ENCODE measurements at regions not wholly inside any gene's neighbourhood (a gene's known extent, or its start where the extent isn't known, plus 50 kb on each side); places are given as distances from the start of the nearest gene placed in this dataset.
"Not testable (repeated sequence)": the region's sequence is repeated elsewhere in the genome, so short reads cannot be mapped to it uniquely, and the experiment has no call there.

DNA sequence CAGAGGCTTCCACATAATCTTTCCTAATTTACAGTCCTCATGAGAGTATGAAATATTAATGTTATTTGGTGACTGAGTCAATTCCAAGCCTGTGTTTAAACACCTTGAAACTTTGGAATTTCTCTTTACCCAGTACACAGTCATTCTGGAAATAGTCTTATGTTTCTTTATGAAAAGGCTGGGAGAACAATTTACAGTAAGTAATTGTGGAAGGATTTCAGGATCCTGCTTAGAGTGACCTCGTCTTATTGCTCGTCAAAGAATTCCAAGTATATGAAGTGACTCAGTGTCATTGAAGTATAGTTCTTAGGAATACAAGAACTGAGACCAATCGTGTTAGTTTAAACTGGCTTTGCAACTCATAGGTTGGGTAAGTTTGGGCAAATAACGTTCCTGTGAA is 634.2 kb downstream of the SLC16A7 start:
- no peak for DNase-seq
- Histone ChIP-seq H3K36me3 (ENCODE audit: control insufficient read depth, insufficient read depth, low read length) (no peaks in the 10 kb centered on the region), H3K27me3 (ENCODE audit: control insufficient read depth, insufficient read depth, low read length) (no peaks in the 10 kb centered on the region), H3K9me3 (ENCODE audit: control insufficient read depth, low read depth, low read length) (no peaks in the 10 kb centered on the region), H3K4me1 (ENCODE audit: control insufficient read depth, insufficient read depth, low read length) (no peaks in the 10 kb centered on the region), H3K4me3 (ENCODE audit: low read length) (no peak overlapping the region), H3K27ac (ENCODE audit: low read length) (no peak overlapping the region)
- WGBS (ENCODE audit: insufficient coverage, low lambda C conversion rate), result 92% methylated on average over 2 of the region's 4 CpGs

- H3K27ac ChIP-seq (ENCODE audit: low read length), result no peak overlapping the region
- no peaks in the 10 kb centered on the region for H3K9me3 ChIP-seq (ENCODE audit: control insufficient read depth, low read depth, low read length)
- no peak overlapping the region for H3K4me3 ChIP-seq (ENCODE audit: low read length)
- WGBS (ENCODE audit: insufficient coverage, low lambda C conversion rate), result no CpG with 5 or more reads among the region's 3 CpGs
- no peak for DNase-seq
- H3K27me3 ChIP-seq (ENCODE audit: control insufficient read depth, insufficient read depth, low read length), result no peaks in the 10 kb centered on the region
- H3K36me3 ChIP-seq (ENCODE audit: control insufficient read depth, insufficient read depth, low read length), result no peaks in the 10 kb centered on the region
- no peaks in the 10 kb centered on the region for H3K4me1 ChIP-seq (ENCODE audit: control insufficient read depth, insufficient read depth, low read length)
Observed at GRCh38 chr12:60231303-60231702, 635.5 kb downstream of the SLC16A7 start.

DNA sequence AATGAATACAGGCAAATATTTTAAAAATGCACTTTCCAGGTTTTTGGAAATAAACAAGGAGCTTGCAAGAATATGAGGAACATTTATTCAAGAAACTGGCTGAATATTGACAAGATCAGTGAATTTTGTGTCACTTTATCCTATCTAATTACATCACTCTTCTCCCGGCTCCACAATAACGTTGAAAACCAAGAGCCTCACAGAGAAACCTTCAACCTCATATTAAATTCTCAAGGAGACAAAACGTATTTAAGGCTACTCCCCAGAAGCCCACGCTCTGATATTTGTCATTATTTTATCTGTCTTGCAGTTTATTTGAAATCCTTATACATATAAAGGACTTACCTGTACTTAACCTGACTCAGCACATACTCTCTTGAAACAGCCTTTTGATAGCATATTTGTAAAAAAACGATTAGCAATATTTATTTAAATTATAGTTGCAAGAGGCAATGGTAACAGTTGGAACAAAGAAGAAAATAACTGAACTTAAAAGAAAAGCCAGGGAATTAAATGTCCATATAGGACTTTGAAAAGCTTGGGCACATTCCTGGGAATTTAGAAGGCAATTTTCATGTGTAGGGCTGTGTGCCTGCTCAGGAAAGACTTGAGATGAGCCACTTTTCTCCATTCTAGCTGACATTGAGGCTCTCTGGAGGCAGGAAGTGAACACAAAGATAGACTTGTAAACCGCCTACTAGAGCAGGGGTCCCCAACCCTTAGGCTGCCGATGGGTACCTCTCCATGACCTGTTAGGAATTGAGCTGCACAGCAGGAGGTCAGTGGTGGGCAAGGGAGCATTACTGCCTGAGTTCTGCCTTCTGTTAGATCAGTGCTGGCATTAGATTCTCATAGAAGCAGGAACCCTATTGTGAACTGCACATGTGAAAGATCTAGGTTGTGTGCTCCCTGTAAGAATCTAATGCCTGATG is 636.4 kb downstream of the SLC16A7 start:
- Histone ChIP-seq H3K4me1 (ENCODE audit: control insufficient read depth, insufficient read depth, low read length) (no peaks in the 10 kb centered on the region), H3K4me3 (ENCODE audit: low read length) (no peak overlapping the region), H3K27me3 (ENCODE audit: control insufficient read depth, insufficient read depth, low read length) (no peaks in the 10 kb centered on the region), H3K36me3 (ENCODE audit: control insufficient read depth, insufficient read depth, low read length) (no peaks in the 10 kb centered on the region), H3K9me3 (ENCODE audit: control insufficient read depth, low read depth, low read length) (no peaks in the 10 kb centered on the region), H3K27ac (ENCODE audit: low read length) (no peak overlapping the region)
- WGBS (ENCODE audit: insufficient coverage, low lambda C conversion rate), result 67% methylated on average over 2 of the region's 7 CpGs
- no peak for DNase-seq

GRCh38 chr12:60234611-60235195 is 638.9 kb downstream of the SLC16A7 start:
- H3K36me3 ChIP-seq (ENCODE audit: control insufficient read depth, insufficient read depth, low read length); DNase-seq; H3K27ac ChIP-seq (ENCODE audit: low read length); H3K9me3 ChIP-seq (ENCODE audit: control insufficient read depth, low read depth, low read length); H3K4me3 ChIP-seq (ENCODE audit: low read length); H3K27me3 ChIP-seq (ENCODE audit: control insufficient read depth, insufficient read depth, low read length); H3K4me1 ChIP-seq (ENCODE audit: control insufficient read depth, insufficient read depth, low read length): not testable (repeated sequence)
- no CpG with 5 or more reads among the region's 10 CpGs for WGBS (ENCODE audit: insufficient coverage, low lambda C conversion rate)

DNA sequence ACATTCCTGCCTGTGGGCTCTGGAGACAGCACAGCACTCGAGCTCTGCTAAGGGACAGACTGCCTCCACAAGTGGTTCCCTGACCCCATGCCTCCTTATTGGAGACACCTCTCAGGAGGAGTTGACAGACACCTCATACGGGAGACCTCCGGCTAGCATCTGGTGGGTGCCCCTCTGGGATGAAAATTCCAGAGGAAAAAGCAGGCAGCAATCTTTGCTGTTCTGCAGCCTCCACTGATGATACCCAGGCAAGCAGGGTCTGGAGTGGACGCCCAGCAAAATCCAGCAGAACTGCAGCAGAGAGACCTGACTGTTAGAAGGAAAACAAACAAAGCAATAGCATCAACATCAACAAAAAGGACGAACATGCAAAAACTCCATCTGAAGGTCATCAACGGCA is 639.4 kb downstream of the SLC16A7 start:
- no peak for DNase-seq
- no peaks in the 10 kb centered on the region for H3K9me3 ChIP-seq (ENCODE audit: control insufficient read depth, low read depth, low read length)
- no CpG with 5 or more reads among the region's 6 CpGs for WGBS (ENCODE audit: insufficient coverage, low lambda C conversion rate)
- no peaks in the 10 kb centered on the region for H3K27me3 ChIP-seq (ENCODE audit: control insufficient read depth, insufficient read depth, low read length)
- H3K27ac ChIP-seq (ENCODE audit: low read length), result no peak overlapping the region
- H3K4me3 ChIP-seq (ENCODE audit: low read length), result no peak overlapping the region
- no peaks in the 10 kb centered on the region for H3K36me3 ChIP-seq (ENCODE audit: control insufficient read depth, insufficient read depth, low read length)
- no peaks in the 10 kb centered on the region for H3K4me1 ChIP-seq (ENCODE audit: control insufficient read depth, insufficient read depth, low read length)

DNA sequence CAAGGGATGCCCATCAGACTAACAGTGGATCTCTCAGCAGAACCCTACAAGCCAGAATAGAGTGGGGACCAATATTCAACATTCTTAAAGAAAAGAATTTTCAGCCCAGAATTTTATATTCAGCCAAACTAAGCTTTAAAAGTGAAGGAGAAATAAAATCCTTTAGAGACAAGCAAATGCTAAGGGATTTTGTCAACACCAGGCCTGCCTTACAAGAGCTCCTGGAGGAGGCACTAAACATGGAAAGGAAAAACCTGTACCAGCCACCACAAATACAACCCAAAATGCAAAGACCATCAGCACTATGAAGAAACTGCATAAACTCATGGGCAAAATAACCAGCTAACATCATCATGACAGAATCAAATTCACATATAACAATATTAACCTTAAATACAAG is 640.6 kb downstream of the SLC16A7 start:
- H3K27me3 ChIP-seq (ENCODE audit: control insufficient read depth, insufficient read depth, low read length); H3K36me3 ChIP-seq (ENCODE audit: control insufficient read depth, insufficient read depth, low read length); H3K4me1 ChIP-seq (ENCODE audit: control insufficient read depth, insufficient read depth, low read length); H3K27ac ChIP-seq (ENCODE audit: low read length); DNase-seq; H3K9me3 ChIP-seq (ENCODE audit: control insufficient read depth, low read depth, low read length); H3K4me3 ChIP-seq (ENCODE audit: low read length): not testable (repeated sequence)

- no peak overlapping the region for H3K27ac ChIP-seq (ENCODE audit: low read length)
- no peaks in the 10 kb centered on the region for H3K36me3 ChIP-seq (ENCODE audit: control insufficient read depth, insufficient read depth, low read length)
- H3K27me3 ChIP-seq (ENCODE audit: control insufficient read depth, insufficient read depth, low read length), result no peaks in the 10 kb centered on the region
- DNase-seq, result no peak
- no peak overlapping the region for H3K4me3 ChIP-seq (ENCODE audit: low read length)
- no peaks in the 10 kb centered on the region for H3K4me1 ChIP-seq (ENCODE audit: control insufficient read depth, insufficient read depth, low read length)
- 100% methylated on average over 2 of the region's 2 CpGs for WGBS (ENCODE audit: insufficient coverage, low lambda C conversion rate)
- no peaks in the 10 kb centered on the region for H3K9me3 ChIP-seq (ENCODE audit: control insufficient read depth, low read depth, low read length)
Observed at GRCh38 chr12:60240891-60241290, 645.1 kb downstream of the SLC16A7 start.

- Histone ChIP-seq H3K36me3 (ENCODE audit: control insufficient read depth, insufficient read depth, low read length) (no peaks in the 10 kb centered on the region), H3K4me3 (ENCODE audit: low read length) (no peak overlapping the region), H3K27ac (ENCODE audit: low read length) (no peak overlapping the region), H3K9me3 (ENCODE audit: control insufficient read depth, low read depth, low read length) (no peaks in the 10 kb centered on the region), H3K27me3 (ENCODE audit: control insufficient read depth, insufficient read depth, low read length) (no peaks in the 10 kb centered on the region), H3K4me1 (ENCODE audit: control insufficient read depth, insufficient read depth, low read length) (no peaks in the 10 kb centered on the region)
- no peak for DNase-seq
- 100% methylated on average over 1 of the region's 3 CpGs for WGBS (ENCODE audit: insufficient coverage, low lambda C conversion rate)
Observed at GRCh38 chr12:60251091-60251490, 655.3 kb downstream of the SLC16A7 start.

GRCh38 chr12:60252359-60253096 is 656.7 kb downstream of the SLC16A7 start:
- Histone ChIP-seq H3K4me1 (ENCODE audit: control insufficient read depth, insufficient read depth, low read length) (no peaks in the 10 kb centered on the region), H3K27ac (ENCODE audit: low read length) (no peak overlapping the region), H3K36me3 (ENCODE audit: control insufficient read depth, insufficient read depth, low read length) (no peaks in the 10 kb centered on the region), H3K4me3 (ENCODE audit: low read length) (no peak overlapping the region), H3K9me3 (ENCODE audit: control insufficient read depth, low read depth, low read length) (no peaks in the 10 kb centered on the region), H3K27me3 (ENCODE audit: control insufficient read depth, insufficient read depth, low read length) (no peaks in the 10 kb centered on the region)
- DNase-seq, result no peak
- 96% methylated on average over 3 of the region's 7 CpGs for WGBS (ENCODE audit: insufficient coverage, low lambda C conversion rate)

DNA sequence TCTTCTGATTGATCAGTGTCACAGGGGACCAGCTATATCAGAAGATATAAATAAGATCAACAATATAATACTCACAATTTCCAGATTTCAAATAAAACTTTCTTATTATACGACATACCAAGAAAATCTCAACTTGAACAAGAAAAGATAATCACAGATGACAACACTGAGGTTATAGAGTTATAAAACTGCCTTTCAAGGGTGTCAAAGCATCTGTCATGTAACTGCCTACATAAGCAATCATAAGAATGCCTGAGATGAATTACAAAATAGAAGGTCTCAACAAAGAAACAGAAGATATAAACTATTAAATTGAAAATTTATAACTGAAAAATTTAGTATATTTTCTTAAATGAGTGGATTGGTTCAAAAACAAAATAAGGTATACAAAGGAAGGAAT is 659.2 kb downstream of the SLC16A7 start:
- no peaks in the 10 kb centered on the region for H3K9me3 ChIP-seq (ENCODE audit: control insufficient read depth, low read depth, low read length)
- H3K27ac ChIP-seq (ENCODE audit: low read length), result no peak overlapping the region
- DNase-seq, result no peak
- no peak overlapping the region for H3K4me3 ChIP-seq (ENCODE audit: low read length)
- 100% methylated on average over 1 of the region's 1 CpG for WGBS (ENCODE audit: insufficient coverage, low lambda C conversion rate)
- H3K36me3 ChIP-seq (ENCODE audit: control insufficient read depth, insufficient read depth, low read length), result no peaks in the 10 kb centered on the region
- no peaks in the 10 kb centered on the region for H3K4me1 ChIP-seq (ENCODE audit: control insufficient read depth, insufficient read depth, low read length)
- H3K27me3 ChIP-seq (ENCODE audit: control insufficient read depth, insufficient read depth, low read length), result no peaks in the 10 kb centered on the region
